ENCODE measurements at regions not wholly inside any gene's neighbourhood (a gene's known extent, or its start where the extent isn't known, plus 50 kb on each side); places are given as distances from the start of the nearest gene placed in this dataset.

GRCh38 chr21:35138665-35139381, 89.7 kb upstream of the RUNX1 start:
- TF ChIP-seq POLR2A (IDR thresholded peaks at IDR 0.05), result no peak
- TF ChIP-seq, protein P1, sequence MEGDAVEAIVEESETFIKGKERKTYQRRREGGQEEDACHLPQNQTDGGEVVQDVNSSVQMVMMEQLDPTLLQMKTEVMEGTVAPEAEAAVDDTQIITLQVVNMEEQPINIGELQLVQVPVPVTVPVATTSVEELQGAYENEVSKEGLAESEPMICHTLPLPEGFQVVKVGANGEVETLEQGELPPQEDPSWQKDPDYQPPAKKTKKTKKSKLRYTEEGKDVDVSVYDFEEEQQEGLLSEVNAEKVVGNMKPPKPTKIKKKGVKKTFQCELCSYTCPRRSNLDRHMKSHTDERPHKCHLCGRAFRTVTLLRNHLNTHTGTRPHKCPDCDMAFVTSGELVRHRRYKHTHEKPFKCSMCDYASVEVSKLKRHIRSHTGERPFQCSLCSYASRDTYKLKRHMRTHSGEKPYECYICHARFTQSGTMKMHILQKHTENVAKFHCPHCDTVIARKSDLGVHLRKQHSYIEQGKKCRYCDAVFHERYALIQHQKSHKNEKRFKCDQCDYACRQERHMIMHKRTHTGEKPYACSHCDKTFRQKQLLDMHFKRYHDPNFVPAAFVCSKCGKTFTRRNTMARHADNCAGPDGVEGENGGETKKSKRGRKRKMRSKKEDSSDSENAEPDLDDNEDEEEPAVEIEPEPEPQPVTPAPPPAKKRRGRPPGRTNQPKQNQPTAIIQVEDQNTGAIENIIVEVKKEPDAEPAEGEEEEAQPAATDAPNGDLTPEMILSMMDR (IDR thresholded peaks at IDR 0.05 in 4 of 5, conservative IDR thresholded peaks at IDR 0.05 in 1 of 5), result no peak
- H3K9me3 ChIP-seq, result no peaks in the 10 kb centered on the region
- ATAC-seq, result no peak
- no peak for DNase-seq
- no peaks in the 10 kb centered on the region for H3K36me3 ChIP-seq
- no peaks in the 10 kb centered on the region for H3K4me1 ChIP-seq
- no peaks in the 10 kb centered on the region for H3K27me3 ChIP-seq
- in situ Hi-C loops (cut with MboI; ENCODE audit: low sequenced_read_pairs in 4 of 4) (no loop called here), intact Hi-C loops (cut with DNase I; ENCODE audit: low total_unique reads) (no loop called here)
- no peak overlapping the region for H3K27ac ChIP-seq
- H3K4me3 ChIP-seq, result no peak overlapping the region

DNA sequence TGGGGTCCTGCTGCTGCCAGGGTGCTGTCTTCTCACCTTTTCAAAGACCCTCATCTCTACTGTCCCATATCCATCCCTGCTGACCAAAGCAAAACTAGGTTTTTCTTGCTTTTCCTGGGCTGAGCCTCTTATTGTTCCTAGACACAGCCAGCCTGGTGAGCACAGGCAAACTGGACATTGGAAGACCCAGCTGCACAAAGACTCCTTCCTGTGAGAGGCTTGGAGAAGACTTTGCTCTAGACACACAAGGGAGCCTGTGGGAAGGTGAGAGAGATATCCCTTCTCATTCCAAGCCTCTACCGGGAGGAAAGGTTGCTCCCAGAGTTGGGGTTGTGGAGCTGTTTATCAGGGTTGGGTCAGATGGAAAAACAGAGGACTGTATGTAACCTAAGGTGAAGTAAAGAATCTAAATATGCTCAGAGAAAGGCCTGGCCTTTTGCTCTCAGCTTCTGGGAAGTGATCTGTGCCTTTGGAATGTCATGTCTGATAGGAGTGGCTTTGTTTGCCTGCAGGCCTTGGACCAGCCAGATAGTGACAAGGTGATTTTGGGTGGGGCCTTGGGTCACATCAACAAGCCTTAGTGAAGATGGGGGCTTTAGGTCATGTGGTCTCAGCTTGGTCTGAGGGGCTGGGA, 87.6 kb upstream of the RUNX1 start:
- ATAC-seq (no peak), DNase-seq (no peak)
- in situ Hi-C loops (cut with MboI; ENCODE audit: low sequenced_read_pairs in 4 of 4), result no loop called here
- no peaks in the 10 kb centered on the region for H3K9me3 ChIP-seq
- no peaks in the 10 kb centered on the region for H3K27me3 ChIP-seq
- H3K27ac ChIP-seq, result no peak overlapping the region
- no peaks in the 10 kb centered on the region for H3K36me3 ChIP-seq
- H3K4me3 ChIP-seq, result no peak overlapping the region
- TF ChIP-seq POLR2A (IDR thresholded peaks at IDR 0.05), result no peak
- TF ChIP-seq, protein P1 (IDR thresholded peaks at IDR 0.05 in 4 of 5, conservative IDR thresholded peaks at IDR 0.05 in 1 of 5), result no peak
- intact Hi-C loops (cut with DNase I; ENCODE audit: low total_unique reads), result no loop called here
- no peaks in the 10 kb centered on the region for H3K4me1 ChIP-seq

DNA sequence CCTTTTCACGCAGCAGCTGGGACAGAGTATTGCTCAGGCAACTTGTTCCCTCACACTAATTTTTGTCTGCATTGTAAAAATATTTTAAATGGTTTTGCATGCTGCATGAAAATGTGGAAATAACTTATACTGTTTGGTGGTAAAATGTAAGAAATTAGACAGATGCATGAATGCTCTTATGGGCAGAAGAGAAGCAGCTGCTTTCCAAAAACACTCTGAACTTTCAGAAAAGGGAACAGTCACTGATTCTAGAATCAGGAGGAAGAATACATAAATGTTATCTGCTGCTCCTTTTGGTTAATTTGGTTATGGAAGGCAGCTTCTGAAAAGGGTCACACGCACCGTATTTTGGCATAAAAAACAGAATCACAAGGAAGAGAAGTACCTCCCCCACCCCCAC, 87.0 kb upstream of the RUNX1 start:
- H3K36me3 ChIP-seq, result no peaks in the 10 kb centered on the region
- DNase-seq (no peak), ATAC-seq (no peak)
- H3K27ac ChIP-seq, result no peak overlapping the region
- H3K4me3 ChIP-seq, result no peak overlapping the region
- intact Hi-C loops (cut with DNase I; ENCODE audit: low total_unique reads) (no loop called here), in situ Hi-C loops (cut with MboI; ENCODE audit: low sequenced_read_pairs in 4 of 4) (no loop called here)
- H3K9me3 ChIP-seq, result no peaks in the 10 kb centered on the region
- H3K4me1 ChIP-seq, result no peaks in the 10 kb centered on the region
- no peaks in the 10 kb centered on the region for H3K27me3 ChIP-seq
- TF ChIP-seq, protein P1 (IDR thresholded peaks at IDR 0.05 in 4 of 5, conservative IDR thresholded peaks at IDR 0.05 in 1 of 5), result no peak

GRCh38 chr21:35135481-35135880, 86.4 kb upstream of the RUNX1 start:
- no peak for ATAC-seq
- H3K9me3 ChIP-seq, result no peaks in the 10 kb centered on the region
- H3K4me1 ChIP-seq, result no peaks in the 10 kb centered on the region
- intact Hi-C loops (cut with DNase I; ENCODE audit: low total_unique reads) (no loop called here), in situ Hi-C loops (cut with MboI; ENCODE audit: low sequenced_read_pairs in 4 of 4) (no loop called here)
- no peaks in the 10 kb centered on the region for H3K27me3 ChIP-seq
- no peak for DNase-seq
- TF ChIP-seq, protein P1 (IDR thresholded peaks at IDR 0.05 in 4 of 5, conservative IDR thresholded peaks at IDR 0.05 in 1 of 5), result no peak
- TF ChIP-seq POLR2A (IDR thresholded peaks at IDR 0.05), result no peak
- H3K4me3 ChIP-seq, result no peak overlapping the region
- H3K27ac ChIP-seq, result no peak overlapping the region
- no peaks in the 10 kb centered on the region for H3K36me3 ChIP-seq
